ENCODE measurements at regions not wholly inside any gene's neighbourhood (a gene's known extent, or its start where the extent isn't known, plus 50 kb on each side); places are given as distances from the start of the nearest gene placed in this dataset.
"Not testable (repeated sequence)": the region's sequence is repeated elsewhere in the genome, so short reads cannot be mapped to it uniquely, and the experiment has no call there.

DNA sequence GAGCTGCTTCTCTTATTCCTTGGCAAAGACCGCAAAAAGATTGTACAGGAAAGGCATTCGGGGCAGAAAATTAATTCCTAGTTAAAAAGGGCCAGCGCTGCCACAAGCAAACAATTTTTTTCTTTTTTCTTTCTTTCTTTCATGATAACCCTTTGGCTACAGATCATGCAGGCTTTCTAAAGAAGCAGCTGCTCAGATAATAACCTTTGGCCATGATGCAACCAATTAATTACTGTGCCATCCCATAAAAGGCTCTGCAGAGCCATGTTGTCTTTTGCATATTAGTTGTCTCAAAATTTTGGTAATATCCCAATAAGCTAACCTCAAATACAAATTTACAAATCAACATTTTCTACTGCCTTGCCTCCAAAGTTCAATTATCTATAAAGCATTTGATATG is 758.4 kb upstream of the SEMA6A start:
- DNase-seq (ENCODE audit: low spot score) = no peak

DNA sequence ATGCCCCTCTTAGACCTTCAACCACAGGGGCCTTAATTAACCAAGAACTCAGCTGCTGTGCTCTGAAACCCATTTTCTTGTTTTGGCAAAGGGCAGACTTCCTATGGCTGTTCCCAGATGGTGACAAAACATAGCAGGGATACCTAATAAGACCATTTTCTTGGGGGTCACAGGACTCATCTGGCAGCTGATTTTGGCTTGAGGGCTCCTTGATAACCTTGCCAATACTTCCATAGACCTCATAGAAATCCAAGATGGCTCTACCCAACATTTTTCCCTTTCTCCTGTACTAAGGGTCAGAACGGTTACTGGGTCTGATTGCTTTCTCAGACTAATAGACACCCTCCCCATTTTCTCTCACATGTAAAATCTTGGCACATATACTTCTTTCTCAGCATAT is 757.7 kb upstream of the SEMA6A start:
- no peak for DNase-seq (ENCODE audit: low spot score)

- DNase-seq (ENCODE audit: low spot score) = no peak
Observed at GRCh38 chr5:117327511-117327910, 752.9 kb upstream of the SEMA6A start.

DNA sequence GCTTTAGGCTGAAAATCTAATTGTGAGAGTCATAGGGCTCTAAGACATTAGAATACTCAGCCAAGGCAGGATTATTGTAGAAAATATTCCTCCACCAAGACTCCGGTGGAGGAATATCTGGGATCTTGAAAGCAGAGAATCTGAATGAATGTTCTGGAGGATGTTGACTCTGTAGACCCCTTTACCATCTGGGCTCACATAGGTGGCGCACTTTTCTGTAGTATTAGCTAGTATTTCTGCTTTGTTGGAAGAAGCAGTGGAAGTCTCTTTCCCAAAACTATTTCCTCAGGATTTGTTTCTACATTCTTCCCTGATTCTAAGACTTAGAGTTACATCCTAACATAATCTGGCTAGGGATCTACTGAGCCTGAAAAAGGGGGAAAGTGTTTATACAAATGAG is 752.4 kb upstream of the SEMA6A start:
- no peak for DNase-seq (ENCODE audit: low spot score)

- DNase-seq (ENCODE audit: low spot score) = no peak
Observed at GRCh38 chr5:117318528-117318927, 743.9 kb upstream of the SEMA6A start.

GRCh38 chr5:117315170-117315569 is 740.5 kb upstream of the SEMA6A start:
- DNase-seq (ENCODE audit: low spot score) = no peak

GRCh38 chr5:117304512-117305107 is 730.0 kb upstream of the SEMA6A start:
- DNase-seq (ENCODE audit: low spot score) = not testable (repeated sequence)

- DNase-seq (ENCODE audit: low spot score) = no peak
Observed at GRCh38 chr5:117302949-117303348, 728.3 kb upstream of the SEMA6A start.

DNA sequence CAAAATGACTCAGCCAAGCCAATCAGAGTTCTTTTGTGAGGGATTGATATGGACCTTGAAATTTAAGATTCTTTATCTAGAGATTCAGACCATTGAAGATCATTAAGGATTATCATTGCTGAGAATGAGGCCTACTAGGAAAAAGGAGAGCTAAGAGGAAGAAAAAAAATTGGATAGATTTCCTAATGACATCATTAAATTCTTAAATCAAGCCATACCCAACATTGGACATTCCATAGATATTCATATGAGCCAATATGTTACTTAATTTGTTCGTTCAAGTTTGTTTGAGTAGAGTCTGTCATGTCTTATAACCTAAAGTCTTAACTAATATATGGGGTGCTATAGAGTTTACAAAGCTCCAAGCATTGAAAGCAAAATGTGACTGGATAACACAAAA is 727.9 kb upstream of the SEMA6A start:
- no peak for DNase-seq (ENCODE audit: low spot score)

DNA sequence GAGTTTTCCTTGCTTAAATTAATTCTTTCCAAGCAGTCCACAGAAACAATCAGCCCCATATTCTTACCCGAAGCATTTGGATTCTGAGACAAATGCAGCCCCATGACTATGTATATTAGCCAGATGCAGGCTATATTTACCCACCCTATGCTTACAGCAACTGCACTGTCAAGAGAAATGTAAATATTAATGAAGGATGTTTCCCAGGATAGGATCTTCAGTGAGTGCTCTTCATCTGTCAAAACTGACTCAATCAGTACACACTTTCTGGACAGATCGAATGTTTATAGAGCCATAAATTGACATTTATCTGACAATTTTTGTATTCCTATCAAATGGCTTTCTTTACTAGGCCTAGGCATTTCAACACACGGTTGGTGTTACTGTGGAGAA is 725.3 kb upstream of the SEMA6A start:
- DNase-seq (ENCODE audit: low spot score) = peak; percentile 30

DNA sequence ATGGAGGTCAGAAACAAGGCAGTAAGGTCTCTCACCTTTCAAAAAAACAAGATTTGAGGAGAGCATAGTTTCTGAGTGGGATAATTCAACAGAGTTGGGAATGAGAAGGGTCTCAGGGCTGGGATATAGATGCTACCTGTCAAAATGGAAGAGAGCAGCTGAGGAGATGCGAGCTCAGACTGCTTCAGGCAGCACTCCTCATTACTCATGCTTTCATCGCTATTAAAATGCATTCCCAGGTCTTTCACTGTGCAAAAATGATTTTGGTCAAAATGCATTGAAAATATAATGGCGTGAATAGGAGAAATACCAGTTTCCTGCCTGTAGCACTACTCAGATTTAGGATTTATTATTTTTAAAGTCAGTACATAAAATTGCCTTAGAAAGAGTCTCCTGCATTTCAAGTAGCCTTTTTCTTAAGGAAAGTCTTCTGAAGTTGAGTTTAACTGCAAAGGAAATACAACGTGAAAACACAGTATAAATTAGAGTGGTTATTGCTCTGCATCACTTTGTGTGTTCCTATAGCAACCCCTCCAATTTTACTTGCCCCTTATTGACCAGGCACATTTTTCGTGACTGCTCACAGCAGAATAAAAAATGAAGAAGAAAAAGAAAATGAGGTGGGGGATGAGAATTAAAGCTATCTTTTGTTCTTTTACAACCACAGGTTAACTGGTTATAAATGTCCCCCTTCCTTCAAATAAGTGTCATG is 724.8 kb upstream of the SEMA6A start:
- DNase-seq (ENCODE audit: low spot score) = no peak

DNA sequence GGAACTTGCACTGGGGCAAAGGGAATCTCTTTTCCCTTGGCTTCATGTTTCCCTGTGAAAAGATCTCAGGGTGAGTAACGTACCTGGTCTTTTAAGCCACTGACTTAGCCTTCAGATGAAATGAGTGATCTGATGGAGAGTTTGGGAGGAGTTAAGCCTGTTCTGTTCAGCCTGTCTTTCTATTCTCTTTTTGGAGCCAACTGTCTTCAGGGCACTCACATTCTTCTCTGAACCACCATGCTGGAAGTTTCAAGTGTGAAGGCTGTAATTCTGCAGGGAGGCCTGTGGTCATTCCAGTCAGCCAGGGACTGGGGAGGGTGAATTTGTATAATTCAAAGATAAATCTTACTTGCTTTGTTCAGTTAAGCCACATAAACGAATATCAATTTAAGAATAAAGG is 722.2 kb upstream of the SEMA6A start:
- no peak for DNase-seq (ENCODE audit: low spot score)

DNA sequence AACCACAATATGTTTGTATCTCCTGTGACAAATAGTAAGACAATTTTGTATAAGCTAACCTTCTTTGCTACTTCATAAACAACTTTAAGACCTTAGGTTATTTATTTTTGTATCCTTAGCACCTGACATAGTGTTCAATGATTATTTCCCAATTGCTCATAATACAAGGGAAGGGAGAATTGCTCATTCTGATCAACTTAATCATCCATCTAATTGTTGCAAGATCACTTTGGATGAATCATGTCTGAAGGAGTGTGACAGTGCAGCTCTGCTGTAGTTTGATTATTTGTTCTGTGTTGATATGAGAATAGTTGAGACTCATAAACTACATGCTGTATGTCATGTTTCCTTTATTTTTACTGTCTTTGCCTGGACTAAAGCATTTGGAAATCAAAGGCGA is 721.3 kb upstream of the SEMA6A start:
- DNase-seq (ENCODE audit: low spot score) = no peak

GRCh38 chr5:117286813-117287212 is 712.2 kb upstream of the SEMA6A start:
- DNase-seq (ENCODE audit: low spot score) = no peak

DNA sequence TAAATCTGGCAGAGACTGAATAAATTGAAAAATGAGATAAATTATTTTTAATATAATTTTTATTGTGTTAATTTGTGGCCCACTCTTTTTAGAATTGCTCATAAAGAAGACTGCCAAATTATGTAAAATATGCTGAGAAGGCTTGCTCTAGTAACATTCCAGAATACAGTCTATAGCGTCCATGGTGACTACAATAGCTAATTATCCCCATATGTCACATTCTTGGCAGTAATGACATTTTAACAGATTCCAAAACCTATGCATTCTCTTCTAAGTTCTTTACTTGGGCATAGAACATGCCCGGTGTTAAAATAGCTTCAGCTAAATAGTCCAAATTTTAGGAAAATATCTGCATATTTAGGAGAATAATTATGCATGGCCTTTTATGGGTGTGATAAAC is 697.0 kb upstream of the SEMA6A start:
- no peak for DNase-seq (ENCODE audit: low spot score)

GRCh38 chr5:117266280-117266679 is 691.7 kb upstream of the SEMA6A start:
- DNase-seq (ENCODE audit: low spot score) = no peak

- no peak for DNase-seq (ENCODE audit: low spot score)
Observed at GRCh38 chr5:117263231-117263630, 688.6 kb upstream of the SEMA6A start.

- no peak for DNase-seq (ENCODE audit: low spot score)
Observed at GRCh38 chr5:117262572-117263131, 688.0 kb upstream of the SEMA6A start.

- DNase-seq (ENCODE audit: low spot score) = no peak
Observed at GRCh38 chr5:117261948-117262571, 687.4 kb upstream of the SEMA6A start.

DNA sequence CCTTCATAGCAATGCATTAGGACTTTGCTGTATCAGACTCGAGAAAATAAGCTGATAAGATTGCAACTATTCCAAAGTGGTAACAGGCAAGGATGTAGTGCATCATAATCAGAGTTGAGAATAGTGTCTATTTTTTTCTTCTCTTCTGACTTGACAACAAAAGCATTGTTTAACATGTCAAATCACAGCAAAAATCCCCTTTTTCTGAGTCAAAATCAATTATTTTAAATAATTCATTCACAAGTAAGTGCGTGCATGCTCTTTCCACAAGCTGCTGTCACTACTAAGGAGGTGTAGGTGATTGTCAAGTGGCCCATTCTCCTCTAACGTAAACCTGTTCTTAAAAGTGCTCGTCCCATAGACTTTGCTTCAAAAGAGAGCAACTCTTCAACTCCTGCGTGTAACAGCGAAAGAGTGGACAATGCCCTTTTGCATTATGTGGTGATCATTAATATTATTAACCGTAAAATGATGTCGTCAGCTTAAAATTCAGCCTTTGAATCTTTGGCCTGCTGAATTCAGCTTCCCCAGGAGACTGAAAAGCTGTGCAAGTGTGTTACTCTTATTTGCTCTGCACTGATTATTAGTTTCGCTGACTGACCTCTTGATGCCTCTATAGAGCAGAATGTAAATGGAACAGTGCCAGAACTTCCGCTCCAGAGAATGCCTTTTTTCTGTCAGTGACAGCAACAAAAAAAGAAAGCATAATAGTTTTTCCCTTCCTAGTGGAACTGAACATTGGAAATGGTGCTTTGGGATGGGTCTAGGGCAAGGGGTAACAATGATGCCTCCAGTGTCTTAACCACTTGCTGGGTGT is 680.8 kb upstream of the SEMA6A start:
- no peak for DNase-seq (ENCODE audit: low spot score)

DNA sequence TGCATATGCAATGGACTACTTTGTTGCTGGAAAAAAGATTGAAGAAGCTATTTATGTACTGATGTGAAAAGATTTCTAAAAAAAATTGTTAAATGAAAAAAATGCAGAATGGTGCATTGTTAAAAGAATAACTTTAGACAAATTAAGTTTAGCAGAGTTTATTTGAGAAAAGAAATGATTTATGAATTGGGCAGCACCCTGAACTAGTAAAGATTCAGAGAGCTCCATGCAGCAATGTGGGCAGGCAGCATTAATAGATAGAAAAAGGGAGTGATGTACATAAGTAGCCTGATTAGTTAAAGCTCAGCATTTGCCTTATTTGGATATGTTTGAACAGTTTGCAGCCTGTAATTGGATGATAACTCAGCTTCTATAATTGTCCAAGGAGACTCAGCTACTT is 677.9 kb upstream of the SEMA6A start:
- DNase-seq (ENCODE audit: low spot score) = no peak

Measured in umbilical cord (tissue), 1 donor.